ENCODE measurements at regions not wholly inside any gene's neighbourhood (a gene's known extent, or its start where the extent isn't known, plus 50 kb on each side); places are given as distances from the start of the nearest gene placed in this dataset.

DNA sequence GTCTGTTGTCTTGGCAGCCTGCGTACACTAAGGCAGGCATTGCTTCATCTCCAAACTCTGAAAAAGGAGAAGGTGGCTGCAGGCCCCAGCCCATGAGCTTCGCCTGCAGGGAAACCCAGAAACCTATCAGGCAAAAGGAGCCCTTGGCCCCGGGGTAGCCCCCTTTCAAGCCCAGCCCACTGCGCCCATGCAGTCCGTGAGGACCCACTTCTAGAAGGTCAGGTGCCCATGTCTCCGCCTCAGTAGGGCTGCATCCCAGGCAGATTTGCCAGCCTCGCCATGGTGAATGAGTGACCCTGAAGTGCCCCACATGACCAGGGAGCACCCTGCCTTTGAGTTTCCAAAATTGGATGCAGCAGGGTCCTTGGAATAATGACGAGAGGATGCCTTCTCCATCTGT is 1158.4 kb downstream of the BRD1 start:
- in situ Hi-C loops (cut with HindIII; ENCODE audit: low pct_unique_long_range_greater_than_20kb, low sequenced_read_pairs), result no loop called here
- DNase-seq (ENCODE audit: low read depth in 1 of 2, low spot score in 1 of 2), result no peak
- no peak for TF ChIP-seq JUND (IDR thresholded peaks at IDR 0.05; ENCODE audit: low read depth)

DNA sequence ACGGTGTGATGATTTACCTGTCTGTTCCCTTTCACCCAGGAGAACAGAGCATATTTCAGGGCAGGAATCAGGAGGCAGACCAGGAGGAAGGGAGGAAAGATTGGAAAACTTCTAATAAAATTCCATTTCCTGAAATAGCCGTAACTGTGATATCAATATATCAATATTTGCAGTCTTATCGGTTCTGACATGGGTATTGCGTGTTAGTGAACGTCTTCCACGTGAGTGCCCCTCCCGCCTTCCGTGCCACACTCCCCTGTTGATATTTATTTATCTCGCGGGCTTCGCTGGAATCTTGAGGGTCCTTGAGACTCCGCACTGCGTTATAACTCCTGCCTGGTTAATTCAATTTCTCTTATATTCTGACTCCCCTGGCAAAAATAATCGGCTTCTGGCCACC is 1160.4 kb downstream of the BRD1 start:
- in situ Hi-C loops (cut with HindIII; ENCODE audit: low pct_unique_long_range_greater_than_20kb, low sequenced_read_pairs), result no loop called here
- TF ChIP-seq JUND (IDR thresholded peaks at IDR 0.05; ENCODE audit: low read depth), result no peak
- no peak for DNase-seq (ENCODE audit: low read depth in 1 of 2, low spot score in 1 of 2)

DNA sequence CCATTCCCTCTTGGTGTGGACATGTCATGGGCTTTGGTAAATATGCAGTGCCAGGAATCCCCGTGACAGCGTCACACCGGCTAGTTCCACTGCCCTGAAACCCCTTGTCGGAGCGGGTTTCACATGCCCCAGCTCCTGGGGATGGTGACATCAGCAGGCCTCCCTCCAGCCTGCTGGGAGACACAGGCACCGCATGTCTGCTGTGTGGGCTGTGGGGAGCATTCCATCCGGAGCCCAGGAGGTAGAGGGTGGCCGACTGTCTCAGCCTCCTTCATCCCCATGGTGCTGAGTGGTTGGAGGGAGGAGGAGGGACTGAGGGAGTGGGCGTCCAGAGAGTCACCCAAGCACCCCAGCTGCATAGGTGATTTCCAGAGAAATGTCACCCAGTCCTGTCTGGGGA is 1161.1 kb downstream of the BRD1 start:
- TF ChIP-seq JUND (IDR thresholded peaks at IDR 0.05; ENCODE audit: low read depth), result no peak
- no peak for DNase-seq (ENCODE audit: low read depth in 1 of 2, low spot score in 1 of 2)
- in situ Hi-C loops (cut with HindIII; ENCODE audit: low pct_unique_long_range_greater_than_20kb, low sequenced_read_pairs), result no loop called here

DNA sequence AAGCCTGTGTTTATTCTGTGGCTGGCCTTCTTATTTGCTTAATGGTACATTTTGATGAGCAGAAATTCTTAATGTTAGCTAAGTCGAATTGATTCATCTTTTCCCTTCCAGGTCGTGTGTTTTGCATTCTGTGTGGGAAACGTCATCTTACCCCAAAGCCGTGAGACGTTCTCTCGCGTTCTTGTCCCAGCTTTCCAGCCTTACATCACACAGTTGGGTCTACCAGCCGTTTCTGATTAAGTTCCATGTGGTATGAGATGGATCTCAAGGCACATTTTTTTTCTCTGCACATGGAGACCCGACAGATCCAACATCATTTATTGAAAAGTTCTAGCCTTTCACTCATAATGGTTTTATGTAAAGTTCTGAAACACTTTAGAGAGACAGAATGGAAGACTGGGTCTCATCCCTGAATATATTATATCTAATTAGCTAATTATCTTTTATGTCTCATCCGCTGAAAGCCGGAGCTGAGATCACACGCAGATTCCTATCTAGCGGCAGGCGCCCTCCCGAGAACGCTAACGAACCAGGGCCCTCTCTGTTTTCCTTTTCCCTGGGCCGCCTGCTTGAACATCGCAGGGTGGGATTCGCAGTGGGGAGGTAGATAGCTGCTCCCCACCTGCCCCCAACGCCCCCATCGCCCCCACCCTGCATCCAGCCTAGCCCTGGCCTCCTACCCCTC is 1162.2 kb downstream of the BRD1 start:
- DNase-seq (ENCODE audit: low read depth in 1 of 2, low spot score in 1 of 2), result no peak
- TF ChIP-seq JUND (IDR thresholded peaks at IDR 0.05; ENCODE audit: low read depth), result no peak
- in situ Hi-C loops (cut with HindIII; ENCODE audit: low pct_unique_long_range_greater_than_20kb, low sequenced_read_pairs), result no loop called here

DNA sequence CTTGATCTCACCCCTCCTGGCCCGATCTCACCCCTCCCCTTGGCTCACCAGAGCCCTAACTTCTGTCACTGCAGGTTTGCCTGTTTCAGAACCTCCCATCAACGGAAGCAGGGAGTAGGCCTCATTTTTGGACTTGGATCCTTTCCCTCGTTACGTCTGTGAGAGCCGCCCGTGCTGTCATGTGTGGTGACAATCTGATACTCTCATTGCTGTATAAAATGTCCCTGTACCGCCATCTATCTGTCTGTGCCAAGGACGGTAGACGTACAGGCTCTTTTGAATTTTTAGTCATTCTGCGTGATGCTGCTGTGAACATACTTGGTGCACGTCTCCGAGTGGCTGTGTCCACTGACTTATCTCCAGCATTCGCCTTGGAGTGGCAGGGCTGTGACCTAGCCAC is 1163.1 kb downstream of the BRD1 start:
- in situ Hi-C loops (cut with HindIII; ENCODE audit: low pct_unique_long_range_greater_than_20kb, low sequenced_read_pairs), result no loop called here
- no peak for TF ChIP-seq JUND (IDR thresholded peaks at IDR 0.05; ENCODE audit: low read depth)
- DNase-seq (ENCODE audit: low read depth in 1 of 2, low spot score in 1 of 2), result no peak

DNA sequence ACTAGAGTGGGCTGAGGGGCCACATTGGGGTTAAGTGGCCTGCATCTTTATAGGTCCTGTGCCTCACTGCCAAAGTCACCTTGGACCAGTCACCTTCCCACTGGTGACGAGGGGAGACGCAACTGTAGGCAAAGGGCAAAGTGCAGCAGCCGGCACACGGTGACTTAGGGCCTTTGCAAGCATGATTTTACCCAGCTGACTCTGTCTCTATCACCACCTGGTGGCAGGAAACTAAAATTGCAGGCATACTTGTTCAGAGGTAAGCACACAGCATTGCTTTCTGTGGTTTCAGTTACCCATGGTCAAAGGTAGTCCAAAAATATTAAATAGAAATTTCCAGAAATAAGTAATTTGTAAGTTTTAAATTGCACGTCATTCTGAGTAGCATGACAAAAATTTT is 1164.4 kb downstream of the BRD1 start:
- in situ Hi-C loops (cut with HindIII; ENCODE audit: low pct_unique_long_range_greater_than_20kb, low sequenced_read_pairs), result no loop called here
- no peak for DNase-seq (ENCODE audit: low read depth in 1 of 2, low spot score in 1 of 2)
- TF ChIP-seq JUND (IDR thresholded peaks at IDR 0.05; ENCODE audit: low read depth), result no peak

DNA sequence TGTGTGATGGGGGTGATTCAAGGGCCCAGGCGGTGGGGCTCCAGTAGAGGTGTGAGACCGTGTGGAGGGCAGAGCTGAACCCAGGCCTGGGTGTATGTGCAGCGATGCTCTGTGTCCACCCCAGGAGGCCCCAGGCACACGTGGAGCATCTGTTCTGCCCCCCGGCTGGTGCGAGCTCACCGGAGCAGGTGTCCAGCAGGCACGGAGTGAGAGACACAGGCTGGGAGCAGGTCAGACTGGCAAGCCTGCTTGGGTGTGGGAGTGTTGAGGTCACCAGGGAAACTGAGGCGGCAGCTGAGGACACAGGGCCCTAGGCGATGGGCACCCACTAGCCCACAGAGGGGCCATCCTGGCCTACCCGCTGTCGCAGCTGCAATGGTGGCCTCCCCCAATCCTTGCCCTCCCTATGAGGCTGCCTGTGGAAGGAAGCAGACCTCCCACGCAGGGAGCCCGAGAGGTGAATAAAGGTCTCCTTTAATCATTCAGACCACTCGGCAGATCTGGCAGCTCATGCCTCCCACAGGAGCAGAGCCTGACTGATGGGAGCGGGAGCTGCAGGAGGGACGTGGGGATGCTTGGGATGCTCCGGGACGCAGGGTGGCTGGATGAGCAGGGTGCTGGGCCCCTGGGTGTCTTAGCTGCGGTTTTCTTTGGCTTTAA is 1165.1 kb downstream of the BRD1 start:
- in situ Hi-C loops (cut with HindIII; ENCODE audit: low pct_unique_long_range_greater_than_20kb, low sequenced_read_pairs), result no loop called here
- TF ChIP-seq JUND (IDR thresholded peaks at IDR 0.05; ENCODE audit: low read depth), result no peak
- no peak for DNase-seq (ENCODE audit: low read depth in 1 of 2, low spot score in 1 of 2)

DNA sequence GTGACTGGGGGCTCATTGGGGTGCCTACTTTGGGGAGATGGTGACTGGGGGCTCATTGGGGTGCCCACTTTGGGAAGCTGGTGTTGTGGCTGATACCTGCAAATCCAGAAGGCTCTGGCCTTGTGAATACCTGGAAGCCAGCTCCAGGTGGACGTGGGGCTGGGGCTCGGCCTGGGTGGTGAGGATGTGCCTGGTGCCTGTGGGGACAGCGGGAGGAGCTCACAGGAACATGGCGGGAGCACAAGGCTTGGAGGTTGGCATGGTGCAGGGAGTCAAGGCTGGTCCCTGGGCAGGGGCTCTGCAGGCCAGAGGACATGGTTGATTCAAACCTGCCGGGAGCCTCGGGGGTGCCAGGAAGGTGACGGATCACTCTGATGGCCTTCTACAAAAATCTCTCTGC is 1165.7 kb downstream of the BRD1 start:
- in situ Hi-C loops (cut with HindIII; ENCODE audit: low pct_unique_long_range_greater_than_20kb, low sequenced_read_pairs), result no loop called here
- DNase-seq (ENCODE audit: low read depth in 1 of 2, low spot score in 1 of 2), result no peak
- TF ChIP-seq JUND (IDR thresholded peaks at IDR 0.05; ENCODE audit: low read depth), result no peak

DNA sequence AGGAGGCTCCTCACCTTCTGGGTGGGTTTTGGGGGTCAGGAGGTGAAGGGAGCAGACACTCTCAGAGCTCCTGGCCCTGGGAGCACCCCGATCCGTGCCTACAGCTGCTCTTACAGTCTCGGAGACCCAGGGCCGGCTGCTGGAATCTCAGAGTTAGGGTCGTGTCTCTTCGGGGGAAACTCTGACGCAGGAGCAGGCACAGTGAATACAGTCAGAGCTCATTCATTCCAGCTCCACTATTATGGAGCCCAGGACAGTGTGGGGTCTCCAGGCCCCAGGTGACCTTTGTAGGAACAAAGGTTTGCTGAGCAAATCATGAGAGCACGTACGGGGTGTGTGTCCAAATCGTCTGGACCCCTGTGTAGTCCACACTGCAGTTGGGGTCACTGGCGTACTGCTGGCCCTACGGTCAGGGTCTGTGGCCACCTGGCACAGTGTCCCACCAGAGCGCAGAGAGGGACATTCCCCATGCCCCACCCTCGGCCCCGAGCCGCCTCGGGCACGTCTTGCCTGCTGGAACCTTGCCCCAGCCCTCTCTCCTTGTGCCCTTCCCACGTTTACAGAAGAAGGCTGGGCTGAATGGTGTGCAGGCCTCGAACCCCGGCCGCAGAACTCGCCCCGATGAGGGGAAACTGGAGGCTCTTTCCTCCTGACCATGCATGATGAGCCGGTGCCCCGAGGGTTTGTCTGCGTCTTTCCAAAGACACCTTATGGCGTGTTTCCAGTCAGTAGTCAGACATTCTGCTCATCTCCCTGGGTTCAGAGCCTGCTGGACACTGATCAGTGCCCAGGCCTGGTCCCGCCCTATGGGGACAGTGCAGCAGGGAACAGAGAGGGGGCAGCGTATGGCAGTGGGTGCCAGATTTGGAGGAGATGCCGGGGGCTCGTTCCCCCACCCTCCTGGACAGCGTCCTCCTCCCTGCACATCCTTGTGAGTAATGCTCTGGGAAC is 1166.6 kb downstream of the BRD1 start:
- TF ChIP-seq JUND (IDR thresholded peaks at IDR 0.05; ENCODE audit: low read depth), result no peak
- DNase-seq (ENCODE audit: low read depth in 1 of 2, low spot score in 1 of 2), result no peak
- in situ Hi-C loops (cut with HindIII; ENCODE audit: low pct_unique_long_range_greater_than_20kb, low sequenced_read_pairs), result no loop called here

DNA sequence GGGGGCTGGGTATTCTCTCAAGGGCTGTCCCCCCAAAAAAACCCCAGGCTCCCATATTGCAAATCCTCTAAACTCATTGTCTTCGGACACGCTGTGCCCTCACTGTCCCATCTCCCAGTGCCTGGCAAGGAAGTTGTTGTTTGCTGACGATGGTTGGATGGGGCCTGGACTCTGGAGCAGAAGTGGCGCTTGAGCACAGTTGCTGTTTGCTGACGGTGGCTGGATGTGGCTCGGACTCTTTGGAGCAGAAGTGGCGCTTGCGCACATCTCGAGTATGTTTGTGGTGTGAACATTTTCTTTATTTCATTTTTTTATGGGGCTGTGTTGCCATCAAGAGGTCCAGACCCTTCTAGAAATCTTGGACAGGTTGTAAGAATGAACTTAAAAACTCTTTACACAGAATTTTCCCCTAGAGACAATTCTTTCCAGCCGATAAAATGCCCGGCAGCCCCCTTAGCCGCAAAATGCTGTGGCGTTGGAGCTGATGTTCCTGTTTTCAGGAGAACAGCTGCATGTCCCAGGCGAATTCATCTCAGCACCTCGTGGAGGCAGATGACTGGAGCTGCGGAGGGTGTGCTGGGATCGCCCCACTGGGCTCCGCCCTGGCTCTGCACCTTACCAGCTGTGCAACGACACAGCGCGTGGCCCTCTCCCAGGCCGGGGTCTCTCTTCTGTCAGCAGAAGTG is 1167.4 kb downstream of the BRD1 start:
- no peak for TF ChIP-seq JUND (IDR thresholded peaks at IDR 0.05; ENCODE audit: low read depth)
- no peak for DNase-seq (ENCODE audit: low read depth in 1 of 2, low spot score in 1 of 2)
- in situ Hi-C loops (cut with HindIII; ENCODE audit: low pct_unique_long_range_greater_than_20kb, low sequenced_read_pairs), result no loop called here

DNA sequence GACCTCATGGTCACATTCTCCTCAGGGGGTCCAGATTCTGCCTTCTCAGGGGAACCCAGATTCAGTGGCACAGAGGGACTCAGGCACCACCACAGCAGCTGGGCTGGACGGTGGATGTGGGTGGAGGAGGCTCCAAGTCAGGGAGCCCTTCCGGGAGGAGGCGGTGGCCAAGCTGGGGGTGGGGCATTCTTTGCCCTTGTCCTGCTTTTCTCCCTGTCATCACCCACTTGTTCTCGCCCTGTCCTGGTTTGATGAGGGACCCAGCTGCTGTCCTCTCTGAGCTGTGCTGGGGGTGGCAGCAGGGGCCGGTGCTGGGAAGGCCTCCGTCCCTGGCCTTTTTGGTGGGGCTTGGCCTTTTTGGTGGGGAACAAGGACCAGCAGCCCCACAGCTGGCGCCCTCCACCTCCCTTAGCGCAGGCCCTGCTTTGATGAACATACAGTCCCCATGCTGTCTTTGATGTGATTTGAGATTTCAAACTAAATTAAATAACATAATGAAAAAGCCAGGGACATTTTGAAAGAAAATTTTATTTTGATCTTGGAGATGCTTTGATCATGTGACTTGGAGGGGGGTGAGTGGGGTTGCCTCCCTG is 1168.2 kb downstream of the BRD1 start:
- no peak for DNase-seq (ENCODE audit: low read depth in 1 of 2, low spot score in 1 of 2)
- in situ Hi-C loops (cut with HindIII; ENCODE audit: low pct_unique_long_range_greater_than_20kb, low sequenced_read_pairs), result no loop called here
- no peak for TF ChIP-seq JUND (IDR thresholded peaks at IDR 0.05; ENCODE audit: low read depth)

DNA sequence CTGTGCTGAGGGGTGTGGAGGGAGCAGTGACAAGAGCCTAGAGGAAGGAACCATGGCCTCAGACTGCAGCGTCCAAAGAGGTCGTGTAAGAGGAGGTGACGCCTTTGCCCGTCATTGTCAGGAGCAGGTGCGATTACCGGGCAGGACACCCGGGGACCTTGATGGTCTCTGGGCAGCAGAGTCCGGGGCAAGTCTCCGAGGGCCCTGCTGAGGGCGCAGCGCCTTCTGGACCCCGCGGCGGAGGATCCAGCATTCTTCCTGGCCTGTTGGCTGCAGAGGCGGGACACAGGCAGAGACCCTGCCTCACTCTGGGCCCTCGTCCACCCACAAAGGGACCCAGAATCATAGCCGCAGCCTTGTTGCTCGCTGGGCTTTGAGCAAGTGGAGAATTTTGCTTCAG is 1168.8 kb downstream of the BRD1 start:
- no peak for DNase-seq (ENCODE audit: low read depth in 1 of 2, low spot score in 1 of 2)
- in situ Hi-C loops (cut with HindIII; ENCODE audit: low pct_unique_long_range_greater_than_20kb, low sequenced_read_pairs), result no loop called here
- TF ChIP-seq JUND (IDR thresholded peaks at IDR 0.05; ENCODE audit: low read depth), result no peak
